GM12878 (cell line): ENCODE measurements at regions not wholly inside any gene's neighbourhood (a gene's known extent, or its start where the extent isn't known, plus 50 kb on each side); places are given as distances from the start of the nearest gene placed in this dataset.

Experiments
- ATAC-seq: fragments of 200-7000 bp; cut with Tn5 transposase; 3 replicates; pipeline ENCODE4 v1.9.1; 2020; ENCODE audit warnings: mild to moderate bottlenecking, moderate library complexity
- BruUV-seq: library from RNA; stranded (reverse); fragments of 400-500 nt; replicated peaks from 2 replicates; lab custom pipeline; 2021; lab: Mats Ljungman, UMichigan
- CTCF ChIA-PET: fragments of 300-600 bp; sonication (Branson Sonifier 250); formaldehyde crosslinking; extraction: SDS; loops from one replicate; lab custom pipeline; 2021; ENCODE audit warnings: inconsistent platforms; lab: Yijun Ruan, JAX
- POLR2A ChIA-PET: fragments of 350-600 bp; formaldehyde crosslinking; extraction: SDS; loops from one replicate; lab custom pipeline; 2021; ENCODE audit warnings: inconsistent platforms; lab: Charles Lee
- RAD21 ChIA-PET: fragments of 300-600 bp; sonication (Branson Sonifier 250); formaldehyde crosslinking; loops from one replicate; lab custom pipeline; 2023; ENCODE audit warnings: antibody characterized with exemption; ENCODE audit not compliant: unreplicated experiment; lab: Charles Lee
- SMC1A ChIA-PET: fragments of 300-600 bp; sonication (Branson Sonifier 250); formaldehyde crosslinking; loops from one replicate; lab custom pipeline; 2023; ENCODE audit not compliant: unreplicated experiment, uncharacterized antibody; lab: Charles Lee
- DNase-seq: peaks from one replicate; pipeline ENCODE4 v3.0.0-alpha.2; 2011; ENCODE audit warnings: low read depth, low spot score
- FAIRE-seq: peaks from 3 replicates; lab custom pipeline; 2011; peaks lifted over from hg19 to GRCh38; lab: Jason Lieb, UNC
- H2AFZ ChIP-seq: 2 replicates; pipeline ENCODE4 v1.6.0; 2011; ENCODE audit warnings: low read depth, low read length, control low read depth; ENCODE audit not compliant: control insufficient read depth
- H3K27ac ChIP-seq: 2 replicates; pipeline ENCODE4 v1.5.1; 2011; ENCODE audit warnings: control low read depth; ENCODE audit not compliant: control insufficient read depth, insufficient read depth
- H3K27me3 ChIP-seq, 2 experiments: replicated peaks in 1 of 2; 2 replicates each; pipeline versions ENCODE4 v1.6.0 to v1.6.1; 2011; ENCODE audit warnings: low read length in 1 of 2; ENCODE audit not compliant: control insufficient read depth in 2 of 2, insufficient read depth in 2 of 2
- H3K36me3 ChIP-seq, 2 experiments: 2 replicates each; pipeline ENCODE4 v1.5.1; 2011; ENCODE audit warnings: low read length in 1 of 2; ENCODE audit not compliant: control insufficient read depth in 2 of 2, insufficient read depth in 2 of 2
- H3K4me1 ChIP-seq: 2 replicates; pipeline ENCODE4 v1.6.1; 2011; ENCODE audit warnings: mild to moderate bottlenecking, low read length, moderate library complexity, mixed read lengths; ENCODE audit not compliant: control insufficient read depth, insufficient read depth
- H3K4me2 ChIP-seq: 2 replicates; pipeline ENCODE4 v1.6.0; 2011; ENCODE audit warnings: control low read depth; ENCODE audit not compliant: control insufficient read depth, insufficient read depth
- H3K4me3 ChIP-seq: fragments of 200-600 bp; sonication (generic); 2 replicates; pipeline ENCODE4 v1.5.1; 2016
- H3K79me2 ChIP-seq: 2 replicates; pipeline ENCODE4 v1.6.0; 2011; ENCODE audit warnings: low read length; ENCODE audit not compliant: control insufficient read depth, insufficient read depth
- H3K9ac ChIP-seq: 2 replicates; pipeline ENCODE4 v1.8.0; 2011; ENCODE audit warnings: low read length, control low read depth, mixed read lengths; ENCODE audit not compliant: control insufficient read depth, insufficient read depth
- H3K9me3 ChIP-seq: replicated peaks from 3 replicates; pipeline ENCODE4 v1.5.1; 2011; ENCODE audit warnings: mild to moderate bottlenecking, low read length; ENCODE audit not compliant: control insufficient read depth, insufficient read depth
- H4K20me1 ChIP-seq: 2 replicates; pipeline ENCODE4 v1.6.0; 2011; ENCODE audit not compliant: control insufficient read depth, insufficient read depth
- EP300 ChIP-seq, 2 experiments: fragments of 150-350 bp in 1 of 2; IDR thresholded peaks; 2 replicates each; pipeline ENCODE4 v1.6.1; 2011 to 2012; ENCODE audit warnings: low read depth in 2 of 2, low read length in 2 of 2, borderline replicate concordance in 1 of 2, improper control_type of control experiment in 1 of 2, inconsistent platforms in 1 of 2; ENCODE audit not compliant: control insufficient read depth in 1 of 2
- EZH2 ChIP-seq: IDR thresholded peaks from 2 replicates; pipeline ENCODE4 v1.6.1; 2012; ENCODE audit warnings: low read depth, mild to moderate bottlenecking, control low read depth, inconsistent platforms, low read length, borderline replicate concordance; ENCODE audit not compliant: control insufficient read depth
- FOS ChIP-seq: IDR thresholded peaks from 3 replicates; pipeline ENCODE4 v1.6.1; 2011; ENCODE audit warnings: borderline replicate concordance; ENCODE audit not compliant: insufficient read length; ENCODE audit errors: extremely low read depth
- LARP7 ChIP-seq: fragments of 450-650 bp; IDR thresholded peaks from 2 replicates; pipeline ENCODE4 v1.6.1; 2017; ENCODE audit warnings: mild to moderate bottlenecking
- MTA2 ChIP-seq: fragments of 450-650 bp; IDR thresholded peaks from 2 replicates; pipeline ENCODE4 v1.6.1; 2016; ENCODE audit warnings: low read depth, mild to moderate bottlenecking, moderate library complexity
- NR2F1 ChIP-seq: fragments of 450-650 bp; conservative IDR thresholded peaks from 2 replicates; pipeline ENCODE4 v1.6.1; 2017; ENCODE audit warnings: mild to moderate bottlenecking
- REST ChIP-seq: IDR thresholded peaks from 2 replicates; pipeline ENCODE4 v1.6.1; 2012; ENCODE audit warnings: mild to moderate bottlenecking, low read depth, low read length
- SIX5 ChIP-seq: IDR thresholded peaks from 2 replicates; pipeline ENCODE4 v1.6.1; 2011; ENCODE audit warnings: mild to moderate bottlenecking, low read depth, low read length, moderate library complexity; ENCODE audit not compliant: severe bottlenecking
- SREBF2 ChIP-seq: IDR thresholded peaks from 2 replicates; pipeline ENCODE4 v1.6.1; 2012; ENCODE audit warnings: mild to moderate bottlenecking, low read length
- STAT3 ChIP-seq: IDR thresholded peaks from 2 replicates; pipeline ENCODE4 v1.6.1; 2011; ENCODE audit warnings: low read depth, low read length, improper control_type of control experiment
- ZNF207 ChIP-seq: fragments of 450-650 bp; IDR thresholded peaks from 2 replicates; pipeline ENCODE4 v1.6.1; 2014; ENCODE audit warnings: antibody characterized with exemption, mild to moderate bottlenecking, borderline replicate concordance
- ZZZ3 ChIP-seq: IDR thresholded peaks from 2 replicates; pipeline ENCODE4 v1.6.1; 2011; ENCODE audit warnings: low read depth; ENCODE audit not compliant: control insufficient read depth, insufficient read length
- WGBS: methylation state at CpG from one replicate; pipeline ENCODE4 v1.1.6; 2016; ENCODE audit warnings: low lambda C conversion rate; ENCODE audit not compliant: insufficient replicate concordance, insufficient coverage; ENCODE audit errors: missing lambda C conversion rate; 5-methylcytosine and 5-hydroxymethylcytosine counted together
- in situ Hi-C: fragments of 300-500 bp; cut with MboI; formaldehyde crosslinking; loops from 9 replicates; pipeline ENCODE4 v1.14.3; 2018; ENCODE audit warnings: mixed read lengths
- intact Hi-C: fragments of 100-400 bp; cut with micrococcal nuclease; formaldehyde crosslinking; loops from one replicate; pipeline ENCODE4 v1.14.2; 2022; ENCODE audit not compliant: unreplicated experiment
- TF ChIP-seq, protein P1 (sequence below): fragments of 450-650 bp; formaldehyde crosslinking; IDR thresholded peaks from 2 replicates; pipeline ENCODE4 v1.4.0; 2022; ENCODE audit warnings: mild to moderate bottlenecking, moderate library complexity

DNA sequence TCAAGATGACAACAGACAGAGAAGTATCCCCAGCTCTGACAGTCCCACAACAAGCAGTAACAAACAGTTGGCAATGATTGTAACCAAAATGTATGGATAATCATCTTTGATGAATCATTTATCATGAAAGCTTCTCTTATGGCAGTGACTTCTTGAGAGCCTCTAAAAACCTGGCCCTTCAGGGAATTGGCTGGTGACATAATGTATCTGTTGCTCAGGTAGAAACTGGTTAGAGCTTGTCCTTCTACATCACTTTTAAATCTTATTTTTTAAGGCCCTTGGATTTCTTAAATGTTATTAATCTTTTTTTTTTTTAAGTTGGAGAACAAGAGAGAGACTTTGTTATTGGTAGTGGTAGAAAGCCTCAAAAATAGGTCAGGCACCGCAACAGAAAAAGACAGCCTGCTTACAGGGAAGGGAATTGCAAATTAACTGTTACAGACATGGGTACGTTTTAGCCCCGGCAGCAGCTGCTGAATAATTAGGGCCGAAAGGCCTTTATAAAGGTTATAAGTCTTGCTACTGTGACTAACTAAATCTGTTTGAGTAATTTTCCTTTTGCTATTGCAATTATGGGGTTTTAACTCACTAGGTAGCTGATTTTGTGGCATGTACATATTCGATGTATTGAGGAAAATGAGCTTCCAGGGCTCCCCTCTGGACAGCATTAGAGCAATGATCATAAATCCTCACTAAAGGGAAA lies 207.7 kb upstream of the LRRC4C start:
- Histone ChIP-seq H3K9me3 (no peaks in the 10 kb centered on the region), H4K20me1 (no peaks in the 10 kb centered on the region), H3K9ac (no peak overlapping the region), H3K27me3 (no peaks in the 10 kb centered on the region), H3K27ac (no peak overlapping the region), H2AFZ (no peak overlapping the region), H3K4me3 (no peak overlapping the region), H3K4me2 (no peak overlapping the region), H3K4me1 (no peaks in the 10 kb centered on the region), H3K79me2 (no peaks in the 10 kb centered on the region), H3K36me3 (no peaks in the 10 kb centered on the region)
- BruUV-seq = no TSS peak
- DNase-seq = no peak
- ATAC-seq = no peak
- ChIA-PET RAD21 (no interaction called here), CTCF (interaction anchor here (0.6 to 0.9 kb wide), 3 partner anchors 50 to 449 kb away, joined by 3 to 4 read pairs (median 4); no protein-coding TSS in a partner anchor), SMC1A (interaction anchor here (0.7 kb wide), 2 partner anchors 53 to 161 kb away, joined by 4 read pairs; no protein-coding TSS in a partner anchor), POLR2A (no interaction called here)
- WGBS = 19% methylated on average over 5 of the region's 5 CpGs
- in situ Hi-C loops = no loop called here
- no peak for FAIRE-seq
- intact Hi-C loops = no loop called here
- TF ChIP-seq NR2F1 = no peak
- TF ChIP-seq, protein P1, sequence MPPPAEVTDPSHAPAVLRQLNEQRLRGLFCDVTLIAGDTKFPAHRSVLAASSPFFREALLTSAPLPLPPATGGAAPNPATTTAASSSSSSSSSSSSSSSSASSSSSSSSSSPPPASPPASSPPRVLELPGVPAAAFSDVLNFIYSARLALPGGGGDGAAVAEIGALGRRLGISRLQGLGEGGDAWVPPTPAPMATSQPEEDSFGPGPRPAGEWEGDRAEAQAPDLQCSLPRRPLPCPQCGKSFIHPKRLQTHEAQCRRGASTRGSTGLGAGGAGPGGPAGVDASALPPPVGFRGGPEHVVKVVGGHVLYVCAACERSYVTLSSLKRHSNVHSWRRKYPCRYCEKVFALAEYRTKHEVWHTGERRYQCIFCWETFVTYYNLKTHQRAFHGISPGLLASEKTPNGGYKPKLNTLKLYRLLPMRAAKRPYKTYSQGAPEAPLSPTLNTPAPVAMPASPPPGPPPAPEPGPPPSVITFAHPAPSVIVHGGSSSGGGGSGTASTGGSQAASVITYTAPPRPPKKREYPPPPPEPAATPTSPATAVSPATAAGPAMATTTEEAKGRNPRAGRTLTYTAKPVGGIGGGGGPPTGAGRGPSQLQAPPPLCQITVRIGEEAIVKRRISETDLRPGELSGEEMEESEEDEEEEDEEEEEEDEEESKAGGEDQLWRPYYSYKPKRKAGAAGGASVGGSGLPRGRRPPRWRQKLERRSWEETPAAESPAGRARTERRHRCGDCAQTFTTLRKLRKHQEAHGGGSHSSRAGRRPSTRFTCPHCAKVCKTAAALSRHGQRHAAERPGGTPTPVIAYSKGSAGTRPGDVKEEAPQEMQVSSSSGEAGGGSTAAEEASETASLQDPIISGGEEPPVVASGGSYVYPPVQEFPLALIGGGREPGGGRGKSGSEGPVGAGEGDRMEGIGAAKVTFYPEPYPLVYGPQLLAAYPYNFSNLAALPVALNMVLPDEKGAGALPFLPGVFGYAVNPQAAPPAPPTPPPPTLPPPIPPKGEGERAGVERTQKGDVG (CRISPR knock-in tag) = no peak
- no peak for TF ChIP-seq MTA2
- TF ChIP-seq REST = no peak
- TF ChIP-seq SIX5 = no peak
- no peak for TF ChIP-seq ZZZ3
- no peak for TF ChIP-seq ZNF207
- TF ChIP-seq STAT3 = no peak
- TF ChIP-seq SREBF2 = no peak
- no peak for TF ChIP-seq LARP7
- TF ChIP-seq EZH2 = no peak
- no peak for TF ChIP-seq FOS
- TF ChIP-seq EP300 (IDR thresholded peaks at IDR 0.05; ENCODE audit: borderline replicate concordance in 1 of 2, control insufficient read depth in 1 of 2, low read depth in 2 of 2, low read length in 2 of 2) = no peak
